T-helper 1 cell treated with Interleukin-12 subunit alpha and Interleukin-12 subunit beta and Interleukin-4 antibody, amounts not matched to agents 30 μg/mL and 1 μg/mL, for 36 hours (primary cell): ENCODE measurements at regions not wholly inside any gene's neighbourhood (a gene's known extent, or its start where the extent isn't known, plus 50 kb on each side); places are given as distances from the start of the nearest gene placed in this dataset.

Experiments used
- H3K27ac Mint-ChIP-seq: one replicate; pipeline ENCODE4 v1.8.0; 2021; ENCODE audit warnings: mild to moderate bottlenecking, mixed read lengths
- H3K27me3 Mint-ChIP-seq: one replicate; pipeline ENCODE4 v1.8.0; 2021; ENCODE audit warnings: low read depth, mixed read lengths
- H3K36me3 Mint-ChIP-seq: one replicate; pipeline ENCODE4 v1.8.0; 2021; ENCODE audit warnings: low read depth, mixed read lengths
- H3K4me1 Mint-ChIP-seq: one replicate; pipeline ENCODE4 v1.8.0; 2021; ENCODE audit warnings: low read depth, mixed read lengths
- H3K4me3 Mint-ChIP-seq: one replicate; pipeline ENCODE4 v1.8.0; 2021; ENCODE audit warnings: mild to moderate bottlenecking, moderate library complexity, mixed read lengths
- H3K9me3 Mint-ChIP-seq: one replicate; pipeline ENCODE4 v1.8.0; 2021; ENCODE audit warnings: mixed read lengths

- peaks cover 2% of the 10 kb centered on the region for H3K4me1 Mint-ChIP-seq
- H3K27ac Mint-ChIP-seq: no peak overlapping the region
- peaks cover 7% of the 10 kb centered on the region for H3K27me3 Mint-ChIP-seq
- H3K36me3 Mint-ChIP-seq: no peaks in the 10 kb centered on the region
- peaks cover 7% of the 10 kb centered on the region for H3K9me3 Mint-ChIP-seq
- H3K4me3 Mint-ChIP-seq: no peak overlapping the region
These were observed 382.3 kb downstream of the CD83 start for GRCh38 chr6:14499841-14500240.

GRCh38 chr6:14500809-14501208 lies 383.2 kb downstream of the CD83 start:
- H3K27ac Mint-ChIP-seq: no peak overlapping the region
- no peak overlapping the region for H3K4me3 Mint-ChIP-seq
- H3K9me3 Mint-ChIP-seq: peaks cover 7% of the 10 kb centered on the region
- peaks cover 1% of the 10 kb centered on the region for H3K27me3 Mint-ChIP-seq
- peaks cover 2% of the 10 kb centered on the region for H3K4me1 Mint-ChIP-seq
- H3K36me3 Mint-ChIP-seq: no peaks in the 10 kb centered on the region

GRCh38 chr6:14501240-14501639 lies 383.7 kb downstream of the CD83 start:
- H3K27ac Mint-ChIP-seq: no peak overlapping the region
- no peaks in the 10 kb centered on the region for H3K27me3 Mint-ChIP-seq
- no peaks in the 10 kb centered on the region for H3K36me3 Mint-ChIP-seq
- no peak overlapping the region for H3K4me3 Mint-ChIP-seq
- H3K4me1 Mint-ChIP-seq: peaks cover 2% of the 10 kb centered on the region
- H3K9me3 Mint-ChIP-seq: peaks cover 4% of the 10 kb centered on the region

GRCh38 chr6:14501914-14502313 lies 384.3 kb downstream of the CD83 start:
- Mint-ChIP-seq H3K9me3 (no peaks in the 10 kb centered on the region), H3K4me1 (peaks cover 5% of the 10 kb centered on the region), H3K27ac (no peak overlapping the region), H3K27me3 (no peaks in the 10 kb centered on the region), H3K4me3 (no peak overlapping the region), H3K36me3 (no peaks in the 10 kb centered on the region)

GRCh38 chr6:14502551-14502950 lies 385.0 kb downstream of the CD83 start:
- Mint-ChIP-seq H3K9me3 (no peaks in the 10 kb centered on the region), H3K27me3 (no peaks in the 10 kb centered on the region), H3K4me1 (peaks cover 5% of the 10 kb centered on the region), H3K36me3 (no peaks in the 10 kb centered on the region), H3K4me3 (no peak overlapping the region), H3K27ac (no peak overlapping the region)

- Mint-ChIP-seq H3K36me3 (no peaks in the 10 kb centered on the region), H3K9me3 (no peaks in the 10 kb centered on the region), H3K27ac (no peak overlapping the region), H3K27me3 (peaks cover 1% of the 10 kb centered on the region), H3K4me3 (no peak overlapping the region), H3K4me1 (peaks cover 5% of the 10 kb centered on the region)
These were observed 387.8 kb downstream of the CD83 start for GRCh38 chr6:14505401-14505800.

GRCh38 chr6:14506656-14507246 lies 389.2 kb downstream of the CD83 start:
- H3K36me3 Mint-ChIP-seq: no peaks in the 10 kb centered on the region
- no peak overlapping the region for H3K4me3 Mint-ChIP-seq
- H3K27me3 Mint-ChIP-seq: peaks cover 8% of the 10 kb centered on the region
- H3K4me1 Mint-ChIP-seq: peaks cover 5% of the 10 kb centered on the region
- no peaks in the 10 kb centered on the region for H3K9me3 Mint-ChIP-seq
- H3K27ac Mint-ChIP-seq: no peak overlapping the region

GRCh38 chr6:14509120-14509519 lies 391.5 kb downstream of the CD83 start:
- Mint-ChIP-seq H3K4me3 (no peak overlapping the region), H3K27ac (no peak overlapping the region), H3K36me3 (no peaks in the 10 kb centered on the region), H3K9me3 (no peaks in the 10 kb centered on the region), H3K4me1 (peaks cover 7% of the 10 kb centered on the region), H3K27me3 (peaks cover 8% of the 10 kb centered on the region)

- Mint-ChIP-seq H3K4me1 (peaks cover 7% of the 10 kb centered on the region), H3K9me3 (no peaks in the 10 kb centered on the region), H3K27me3 (peaks cover 8% of the 10 kb centered on the region), H3K27ac (no peak overlapping the region), H3K36me3 (no peaks in the 10 kb centered on the region), H3K4me3 (no peak overlapping the region)
These were observed 392.5 kb downstream of the CD83 start for GRCh38 chr6:14510038-14510437.

GRCh38 chr6:14511061-14511586 lies 393.6 kb downstream of the CD83 start:
- Mint-ChIP-seq H3K27me3 (peaks cover 8% of the 10 kb centered on the region), H3K27ac (no peak overlapping the region), H3K9me3 (no peaks in the 10 kb centered on the region), H3K36me3 (no peaks in the 10 kb centered on the region), H3K4me1 (peaks cover 7% of the 10 kb centered on the region), H3K4me3 (no peak overlapping the region)

GRCh38 chr6:14512246-14512645 lies 394.7 kb downstream of the CD83 start:
- H3K36me3 Mint-ChIP-seq: no peaks in the 10 kb centered on the region
- no peak overlapping the region for H3K27ac Mint-ChIP-seq
- no peak overlapping the region for H3K4me3 Mint-ChIP-seq
- H3K27me3 Mint-ChIP-seq: peaks cover 8% of the 10 kb centered on the region
- no peaks in the 10 kb centered on the region for H3K9me3 Mint-ChIP-seq
- H3K4me1 Mint-ChIP-seq: peaks cover 4% of the 10 kb centered on the region

GRCh38 chr6:14513496-14514393 lies 396.2 kb downstream of the CD83 start:
- H3K27ac Mint-ChIP-seq: no peak overlapping the region

GRCh38 chr6:14516956-14517355 lies 399.4 kb downstream of the CD83 start:
- peaks cover 4% of the 10 kb centered on the region for H3K4me1 Mint-ChIP-seq
- no peaks in the 10 kb centered on the region for H3K27me3 Mint-ChIP-seq
- H3K4me3 Mint-ChIP-seq: no peak overlapping the region
- no peaks in the 10 kb centered on the region for H3K36me3 Mint-ChIP-seq
- H3K27ac Mint-ChIP-seq: no peak overlapping the region
- H3K9me3 Mint-ChIP-seq: no peaks in the 10 kb centered on the region

More at GRCh38 chr6:14513496-14514393, 396.2 kb downstream of the CD83 start:
- Mint-ChIP-seq H3K4me3 (no peak overlapping the region), H3K36me3 (no peaks in the 10 kb centered on the region), H3K27me3 (peaks cover 8% of the 10 kb centered on the region), H3K4me1 (peaks cover 4% of the 10 kb centered on the region), H3K9me3 (no peaks in the 10 kb centered on the region)

- H3K4me3 Mint-ChIP-seq: no peak overlapping the region
- H3K36me3 Mint-ChIP-seq: no peaks in the 10 kb centered on the region
- peaks cover 4% of the 10 kb centered on the region for H3K4me1 Mint-ChIP-seq
- H3K27me3 Mint-ChIP-seq: no peaks in the 10 kb centered on the region
- no peaks in the 10 kb centered on the region for H3K9me3 Mint-ChIP-seq
- H3K27ac Mint-ChIP-seq: no peak overlapping the region
These were observed 400.0 kb downstream of the CD83 start for GRCh38 chr6:14517516-14518105.
